IPS DF 6.9 (cell line): ENCODE measurements at regions not wholly inside any gene's neighbourhood (a gene's known extent, or its start where the extent isn't known, plus 50 kb on each side); places are given as distances from the start of the nearest gene placed in this dataset.

Experiments used
- DNase-seq: peaks from one replicate; pipeline ENCODE4 v3.0.0-alpha.2; 2013; ENCODE audit warnings: low read depth, low spot score
- H3K27ac ChIP-seq: one replicate; pipeline ENCODE4 v1.5.1; 2013; ENCODE audit warnings: low read length, control low read depth
- H3K27me3 ChIP-seq: 2 replicates; pipeline ENCODE4 v1.6.1; 2013; ENCODE audit warnings: mild to moderate bottlenecking, low read length; ENCODE audit not compliant: control insufficient read depth, insufficient read depth
- H3K36me3 ChIP-seq: 2 replicates; pipeline ENCODE4 v1.6.1; 2013; ENCODE audit warnings: low read length; ENCODE audit not compliant: control insufficient read depth, insufficient read depth
- H3K4me1 ChIP-seq: 2 replicates; pipeline ENCODE4 v1.6.1; 2013; ENCODE audit warnings: low read length; ENCODE audit not compliant: control insufficient read depth, insufficient read depth
- H3K4me3 ChIP-seq: 2 replicates; pipeline ENCODE4 v1.5.1; 2013; ENCODE audit warnings: mild to moderate bottlenecking, low read length
- H3K9me3 ChIP-seq: 2 replicates; pipeline ENCODE4 v1.6.1; 2013; ENCODE audit warnings: low read length, inconsistent platforms; ENCODE audit not compliant: control insufficient read depth, insufficient read depth
- WGBS: extraction: QIAGEN DNeasy Blood & Tissue Kit; methylation state at CpG from one replicate; pipeline ENCODE4 v1.1.7; 2013; ENCODE audit warnings: mixed read lengths, missing lambda C conversion rate; ENCODE audit not compliant: insufficient read length, insufficient coverage; 5-methylcytosine and 5-hydroxymethylcytosine counted together

- Histone ChIP-seq H3K27me3 (no peaks in the 10 kb centered on the region), H3K9me3 (no peaks in the 10 kb centered on the region), H3K36me3 (no peaks in the 10 kb centered on the region), H3K27ac (no peak overlapping the region), H3K4me1 (no peaks in the 10 kb centered on the region), H3K4me3 (no peak overlapping the region)
- no peak for DNase-seq
- no CpG with 5 or more reads among the region's 2 CpGs for WGBS
Observed at GRCh38 chrX:138378876-138379275, 332.6 kb downstream of the FGF13 start.

DNA sequence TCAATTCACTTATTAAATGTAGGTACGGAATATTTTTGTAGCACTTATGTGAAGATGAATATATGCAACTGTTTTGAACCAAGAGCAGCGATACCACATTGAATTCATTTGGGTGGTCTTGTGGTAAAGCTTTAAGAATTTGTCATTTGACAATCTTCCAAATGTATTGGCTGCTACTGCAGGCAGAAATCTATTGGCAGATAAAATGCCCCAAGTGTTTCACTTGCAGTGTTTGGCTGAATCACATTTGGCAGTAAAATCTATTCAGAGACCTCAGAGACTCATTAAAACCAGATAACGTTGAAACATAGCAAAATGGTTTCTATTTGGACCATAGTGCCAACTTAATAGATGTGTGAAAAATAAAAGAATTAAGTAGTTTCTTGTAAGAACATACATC, 303.4 kb downstream of the FGF13 start:
- no peaks in the 10 kb centered on the region for H3K9me3 ChIP-seq
- no peaks in the 10 kb centered on the region for H3K4me1 ChIP-seq
- WGBS: no CpG with 5 or more reads among the region's 3 CpGs
- no peak for DNase-seq
- H3K36me3 ChIP-seq: no peaks in the 10 kb centered on the region
- H3K27ac ChIP-seq: no peak overlapping the region
- H3K27me3 ChIP-seq: no peaks in the 10 kb centered on the region
- H3K4me3 ChIP-seq: no peak overlapping the region

- DNase-seq: no peak
Observed at GRCh38 chrX:138411048-138411447, 300.5 kb downstream of the FGF13 start.

More at GRCh38 chrX:138411048-138411447, 300.5 kb downstream of the FGF13 start:
- no peaks in the 10 kb centered on the region for H3K9me3 ChIP-seq
- WGBS: no CpG with 5 or more reads among the region's 2 CpGs
- no peaks in the 10 kb centered on the region for H3K4me1 ChIP-seq
- H3K36me3 ChIP-seq: no peaks in the 10 kb centered on the region
- H3K27ac ChIP-seq: no peak overlapping the region
- H3K4me3 ChIP-seq: no peak overlapping the region
- H3K27me3 ChIP-seq: no peaks in the 10 kb centered on the region
